ENCODE measurements at regions not wholly inside any gene's neighbourhood (a gene's known extent, or its start where the extent isn't known, plus 50 kb on each side); places are given as distances from the start of the nearest gene placed in this dataset.

- TF ChIP-seq CREB1 (IDR thresholded peaks at IDR 0.05; ENCODE audit: low read depth) = no peak
- no peak for TF ChIP-seq REST (IDR thresholded peaks at IDR 0.05; ENCODE audit: low read depth)
- TF ChIP-seq TAF1 (IDR thresholded peaks at IDR 0.05; ENCODE audit: low read depth) = no peak
- no peak for TF ChIP-seq NFIC (IDR thresholded peaks at IDR 0.05)
- TF ChIP-seq RAD21 (IDR thresholded peaks at IDR 0.05; ENCODE audit: low read depth) = no peak
- TF ChIP-seq TEAD4 (IDR thresholded peaks at IDR 0.05) = no peak
- no peak for TF ChIP-seq EGR1 (IDR thresholded peaks at IDR 0.05)
- TF ChIP-seq EP300 (IDR thresholded peaks at IDR 0.05; ENCODE audit: borderline replicate concordance) = no peak
- no peak for TF ChIP-seq MAX (IDR thresholded peaks at IDR 0.05)
- TF ChIP-seq YY1 (IDR thresholded peaks at IDR 0.05; ENCODE audit: low read depth) = no peak
These were observed 108.8 kb downstream of the SNX18 start for GRCh38 chr5:54626407-54626806.
